Ovary (tissue), 7 donors: ENCODE measurements at regions not wholly inside any gene's neighbourhood (a gene's known extent, or its start where the extent isn't known, plus 50 kb on each side); places are given as distances from the start of the nearest gene placed in this dataset.

Source experiments
- DNase-seq, 5 donors: peaks; one replicate each; pipeline ENCODE4 v3.0.0-alpha.2; 2019 to 2020
- H3K27ac ChIP-seq, 2 donors: fragments of 200-600 bp; one replicate each; pipeline versions ENCODE4 v1.5.1 to v1.8.0; 2019 to 2022
- H3K27me3 ChIP-seq: fragments of 200-600 bp; one replicate; pipeline ENCODE4 v1.8.0; 2022
- H3K36me3 ChIP-seq: fragments of 200-600 bp; sonication (generic); one replicate; pipeline ENCODE4 v1.5.1; 2019
- H3K4me1 ChIP-seq: one replicate; pipeline ENCODE4 v1.8.1; 2013; ENCODE audit warnings: mild to moderate bottlenecking, moderate library complexity; ENCODE audit not compliant: insufficient read depth
- H3K4me3 ChIP-seq: fragments of 200-600 bp; sonication (generic); one replicate; pipeline ENCODE4 v1.5.1; 2017
- H3K9me3 ChIP-seq, 2 donors: fragments of 200-600 bp in 1 of 2; sonication (generic) in 1 of 2; one replicate each; pipeline versions ENCODE4 v1.5.1 to v1.8.1; 2013 to 2019; ENCODE audit warnings: mild to moderate bottlenecking in 1 of 2, moderate library complexity in 1 of 2
- EP300 ChIP-seq: sonication (generic); formaldehyde crosslinking; IDR thresholded peaks from one replicate; pipeline ENCODE4 v1.6.1; 2017; ENCODE audit warnings: antibody characterized with exemption
- POLR2A ChIP-seq: fragments of 450-650 bp; IDR thresholded peaks from one replicate; pipeline ENCODE4 v1.6.1; 2017; ENCODE audit warnings: antibody characterized with exemption, mild to moderate bottlenecking, moderate library complexity
- WGBS, 3 donors: extraction: QIAGEN DNeasy Blood & Tissue Kit in 1 of 3; methylation state at CpG; one replicate each; pipeline versions ENCODE4 v1.1.5 to v1.1.7; 2013 to 2017; 5-methylcytosine and 5-hydroxymethylcytosine counted together
- intact Hi-C, 4 donors: fragments of 100-400 bp; cut with DNase I; formaldehyde crosslinking; loops; one replicate each; pipeline versions ENCODE4 v1.11.0 to v1.15.1; 2022 to 2023
- TF ChIP-seq, protein P1 (sequence below), 3 donors: fragments of 450-650 bp in 2 of 3; fragments of 200-600 bp in 1 of 3; IDR thresholded peaks; one replicate each; pipeline versions ENCODE4 v1.5.1 to v1.8.0; 2016 to 2022; ENCODE audit warnings: antibody characterized with exemption in 3 of 3, mild to moderate bottlenecking in 1 of 3
- donor health status: DM: no; HTN: no; CAD: no; lungs with moderate emphysema.
- donor health status: DM: no; HTN: no; CAD: no.
- donor health status: Bipolar disorder and iron deficiency.
- donor health status: DM: no; HTN: no; CAD: no.
- donor health status: DM: yes; HTN: yes; CAD: no.

DNA sequence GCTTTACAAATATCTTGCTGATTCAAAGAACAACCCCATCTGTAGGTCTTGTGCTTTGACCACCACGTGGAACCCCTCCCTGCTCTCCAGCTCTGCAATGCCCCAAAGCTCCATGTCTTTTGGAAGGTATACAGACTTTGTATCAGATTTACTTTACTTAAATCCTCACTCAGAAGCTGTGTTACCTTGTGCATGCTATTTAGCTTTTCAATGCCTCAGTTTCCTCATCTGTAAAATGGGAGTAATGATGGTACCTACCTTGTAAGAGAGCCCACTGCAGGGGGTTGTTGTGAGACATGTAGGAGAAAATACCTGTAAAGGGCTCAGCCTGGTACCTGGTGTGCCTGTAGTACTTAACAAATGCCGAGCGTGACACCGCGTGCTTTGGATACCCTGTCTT is 200.2 kb upstream of the CHD6 start:
- 74 to 86% (median 85%) methylated on average over 5 of the region's 5 CpGs for WGBS, 3 donors
- Histone ChIP-seq H3K36me3 (no peaks in the 10 kb centered on the region), H3K4me1 (no peaks in the 10 kb centered on the region), H3K4me3 (no peak overlapping the region), H3K9me3 (no peaks in the 10 kb centered on the region), H3K27ac (no peak overlapping the region), H3K27me3 (no peaks in the 10 kb centered on the region)
- intact Hi-C loops: no loop called here
- no peak for DNase-seq
- TF ChIP-seq, protein P1, sequence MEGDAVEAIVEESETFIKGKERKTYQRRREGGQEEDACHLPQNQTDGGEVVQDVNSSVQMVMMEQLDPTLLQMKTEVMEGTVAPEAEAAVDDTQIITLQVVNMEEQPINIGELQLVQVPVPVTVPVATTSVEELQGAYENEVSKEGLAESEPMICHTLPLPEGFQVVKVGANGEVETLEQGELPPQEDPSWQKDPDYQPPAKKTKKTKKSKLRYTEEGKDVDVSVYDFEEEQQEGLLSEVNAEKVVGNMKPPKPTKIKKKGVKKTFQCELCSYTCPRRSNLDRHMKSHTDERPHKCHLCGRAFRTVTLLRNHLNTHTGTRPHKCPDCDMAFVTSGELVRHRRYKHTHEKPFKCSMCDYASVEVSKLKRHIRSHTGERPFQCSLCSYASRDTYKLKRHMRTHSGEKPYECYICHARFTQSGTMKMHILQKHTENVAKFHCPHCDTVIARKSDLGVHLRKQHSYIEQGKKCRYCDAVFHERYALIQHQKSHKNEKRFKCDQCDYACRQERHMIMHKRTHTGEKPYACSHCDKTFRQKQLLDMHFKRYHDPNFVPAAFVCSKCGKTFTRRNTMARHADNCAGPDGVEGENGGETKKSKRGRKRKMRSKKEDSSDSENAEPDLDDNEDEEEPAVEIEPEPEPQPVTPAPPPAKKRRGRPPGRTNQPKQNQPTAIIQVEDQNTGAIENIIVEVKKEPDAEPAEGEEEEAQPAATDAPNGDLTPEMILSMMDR (IDR thresholded peaks at IDR 0.05): no peak
- TF ChIP-seq POLR2A: no peak
- TF ChIP-seq EP300: no peak

DNA sequence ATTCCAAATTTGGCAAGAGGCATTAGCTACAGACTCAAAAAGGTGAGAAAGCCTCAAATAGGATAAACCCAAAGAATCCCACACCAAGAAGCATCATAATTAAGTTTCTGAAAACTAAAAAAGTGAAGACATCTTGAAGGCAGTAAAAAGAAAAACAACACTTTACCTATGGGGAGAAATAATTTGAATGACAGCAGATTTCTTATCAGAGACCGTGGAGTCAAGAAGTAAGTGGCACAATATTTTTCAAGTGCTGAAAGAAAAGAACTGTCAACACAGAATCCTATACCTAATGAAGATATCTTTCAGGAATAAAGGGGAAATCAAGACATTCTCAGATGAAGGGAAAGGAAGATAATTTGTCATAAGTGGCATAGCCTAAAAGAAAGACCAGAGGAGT is 193.3 kb upstream of the CHD6 start:
- TF ChIP-seq POLR2A (no peak), EP300 (no peak)
- H3K36me3 ChIP-seq: no peaks in the 10 kb centered on the region
- H3K27me3 ChIP-seq: no peaks in the 10 kb centered on the region
- 55 to 69% (median 65%) methylated on average over 1 of the region's 1 CpG for WGBS, 3 donors
- H3K9me3 ChIP-seq: peaks cover 0 to 3% of the 10 kb centered on the region in 2 donors
- H3K4me1 ChIP-seq: no peaks in the 10 kb centered on the region
- H3K4me3 ChIP-seq: no peak overlapping the region
- no peak overlapping the region for H3K27ac ChIP-seq
- no peak for DNase-seq
- intact Hi-C loops: no loop called here

DNA sequence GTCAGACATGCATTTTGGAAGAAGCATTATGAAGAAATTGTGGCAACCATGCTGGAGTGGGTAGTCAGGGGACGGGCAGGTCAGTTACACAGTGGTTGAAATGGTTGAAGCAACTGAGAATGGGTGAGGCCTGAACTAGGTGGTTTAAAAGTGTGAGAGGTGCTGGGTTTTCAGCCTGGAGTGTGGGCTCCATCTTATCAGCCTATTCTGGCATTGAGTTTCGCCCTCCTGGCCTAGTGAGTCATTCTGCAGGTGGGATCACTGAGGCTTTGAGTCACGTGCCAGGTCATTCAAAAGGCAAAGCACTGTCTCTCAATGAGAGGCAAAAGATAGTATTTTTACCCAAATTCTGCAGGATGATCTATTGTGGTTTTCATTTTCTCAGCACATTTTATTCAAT is 181.9 kb upstream of the CHD6 start:
- no peak for DNase-seq
- no peaks in the 10 kb centered on the region for H3K27me3 ChIP-seq
- H3K27ac ChIP-seq: no peak overlapping the region
- TF ChIP-seq EP300: no peak
- no peak for TF ChIP-seq POLR2A
- TF ChIP-seq, protein P1 (IDR thresholded peaks at IDR 0.05): no peak
- intact Hi-C loops: no loop called here
- H3K4me3 ChIP-seq: no peak overlapping the region
- no peaks in the 10 kb centered on the region for H3K9me3 ChIP-seq
- H3K36me3 ChIP-seq: no peaks in the 10 kb centered on the region
- 61 to 74% (median 65%) methylated on average over 3 of the region's 3 CpGs for WGBS, 3 donors
- no peaks in the 10 kb centered on the region for H3K4me1 ChIP-seq

DNA sequence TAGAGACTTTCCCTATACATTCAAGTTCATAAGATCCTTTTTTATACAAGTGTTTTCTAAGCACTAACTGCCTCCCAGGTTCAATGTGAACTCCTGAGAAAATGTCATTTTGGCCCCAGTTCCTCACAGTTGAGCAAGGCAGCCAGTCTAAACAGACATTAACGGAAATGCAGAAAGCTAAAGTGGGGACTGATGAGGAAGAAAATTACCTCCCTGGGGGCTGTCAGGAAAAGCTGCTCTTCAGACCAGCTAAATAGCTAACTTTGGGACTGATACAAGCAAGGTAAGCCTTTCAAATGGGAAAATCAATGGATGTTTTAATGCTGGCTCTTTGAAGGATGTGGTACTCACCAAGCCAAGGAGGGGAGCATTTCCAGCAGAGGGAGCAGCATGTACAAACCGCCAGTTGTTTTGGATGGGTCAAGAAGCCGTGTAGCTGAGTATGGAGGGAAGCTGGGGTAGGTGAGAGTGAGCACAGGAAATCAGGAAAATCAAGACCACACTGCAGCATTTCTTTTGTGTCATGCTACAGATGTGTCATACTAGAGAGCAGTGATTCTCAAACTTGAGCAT is 180.8 kb upstream of the CHD6 start:
- no peaks in the 10 kb centered on the region for H3K27me3 ChIP-seq
- no peak overlapping the region for H3K4me3 ChIP-seq
- H3K27ac ChIP-seq: no peak overlapping the region
- TF ChIP-seq, protein P1 (IDR thresholded peaks at IDR 0.05): no peak
- H3K9me3 ChIP-seq: no peaks in the 10 kb centered on the region
- H3K4me1 ChIP-seq: no peaks in the 10 kb centered on the region
- H3K36me3 ChIP-seq: no peaks in the 10 kb centered on the region
- WGBS, 3 donors: 59 to 70% (median 68%) methylated on average over 3 of the region's 3 CpGs
- intact Hi-C loops: loop anchor here in 1 of 4 donors (5.0 kb wide), 1 partner anchor 913 kb away; no protein-coding TSS in a partner anchor
- DNase-seq: no peak

DNA sequence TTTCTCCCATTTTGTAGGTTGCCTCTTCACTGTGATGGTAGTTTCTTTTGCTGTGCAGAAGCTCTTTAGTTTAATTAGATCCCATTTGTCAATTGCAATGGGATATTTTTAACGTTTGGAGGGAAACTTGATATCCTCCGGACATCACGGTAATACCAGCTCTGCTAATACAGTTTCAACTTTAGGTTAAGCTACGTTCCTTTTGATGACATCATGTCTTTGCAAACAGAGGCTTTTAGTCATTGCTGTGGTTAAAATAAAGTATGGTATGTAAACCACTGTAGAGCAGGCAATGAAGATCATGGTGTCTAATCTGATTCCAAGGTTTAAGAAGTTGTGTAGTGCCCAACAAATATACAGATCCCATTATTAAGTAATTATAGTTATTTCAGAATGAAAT is 168.0 kb upstream of the CHD6 start:
- Histone ChIP-seq H3K9me3 (no peaks in the 10 kb centered on the region), H3K36me3 (no peaks in the 10 kb centered on the region), H3K27ac (no peak overlapping the region), H3K27me3 (no peaks in the 10 kb centered on the region), H3K4me3 (no peak overlapping the region), H3K4me1 (no peaks in the 10 kb centered on the region)
- intact Hi-C loops: no loop called here
- no peak for DNase-seq
- TF ChIP-seq EP300: no peak
- no peak for TF ChIP-seq POLR2A
- TF ChIP-seq, protein P1 (IDR thresholded peaks at IDR 0.05): no peak
- WGBS, 3 donors: 72 to 85% (median 73%) methylated on average over 4 of the region's 4 CpGs
